WTC11 (cell line): ENCODE measurements at regions not wholly inside any gene's neighbourhood (a gene's known extent, or its start where the extent isn't known, plus 50 kb on each side); places are given as distances from the start of the nearest gene placed in this dataset.
"Not testable (repeated sequence)": the region's sequence is repeated elsewhere in the genome, so short reads cannot be mapped to it uniquely, and the experiment has no call there.

Source experiments
- ATAC-seq: fragments of 200-7000 bp; cut with Tn5 transposase; 2 replicates; pipeline ENCODE4 v1.10.0; 2021; ENCODE audit warnings: mild to moderate bottlenecking, moderate library complexity
- CTCF ChIA-PET: fragments of 300-600 bp; sonication (Branson Sonifier 250); formaldehyde crosslinking; loops from one replicate; lab custom pipeline; 2021; ENCODE audit warnings: antibody characterized with exemption; lab: Charles Lee
- POLR2A ChIA-PET: fragments of 350-600 bp; sonication (Branson Sonifier 250); formaldehyde crosslinking; loops from one replicate; lab custom pipeline; 2021; ENCODE audit warnings: antibody characterized with exemption; lab: Charles Lee
- DNase-seq: peaks from one replicate; pipeline ENCODE4 v3.0.0; 2021; ENCODE audit warnings: low spot score
- H3K27ac Mint-ChIP-seq: 2 replicates; pipeline ENCODE4 v1.8.0; 2021; ENCODE audit warnings: mixed read lengths
- H3K27me3 Mint-ChIP-seq: 2 replicates; pipeline ENCODE4 v1.8.0; 2021; ENCODE audit warnings: low read depth, mild to moderate bottlenecking, moderate library complexity, mixed read lengths
- H3K36me3 Mint-ChIP-seq: 2 replicates; pipeline ENCODE4 v1.8.0; 2021; ENCODE audit warnings: mixed read lengths
- H3K4me1 Mint-ChIP-seq: 2 replicates; pipeline ENCODE4 v1.8.0; 2022; ENCODE audit warnings: mixed read lengths
- H3K4me3 Mint-ChIP-seq: 2 replicates; pipeline ENCODE4 v1.8.0; 2021; ENCODE audit warnings: mild to moderate bottlenecking, moderate library complexity, mixed read lengths
- H3K9me3 Mint-ChIP-seq: 2 replicates; pipeline ENCODE4 v1.8.0; 2021; ENCODE audit warnings: mixed read lengths
- CREB1 ChIP-seq: sonication (generic); formaldehyde crosslinking; IDR thresholded peaks from 2 replicates; pipeline ENCODE4 v1.8.0; 2023; ENCODE audit warnings: mild to moderate bottlenecking, missing genetic modification reagents
- CREM ChIP-seq: sonication (generic); formaldehyde crosslinking; IDR thresholded peaks from 2 replicates; pipeline ENCODE4 v1.8.1; 2022; ENCODE audit warnings: mild to moderate bottlenecking, missing genetic modification reagents, moderate library complexity
- FOXK1 ChIP-seq: sonication (generic); formaldehyde crosslinking; IDR thresholded peaks from 2 replicates; pipeline ENCODE4 v1.8.0; 2022; ENCODE audit warnings: mild to moderate bottlenecking, moderate library complexity, missing genetic modification reagents
- FOXP1 ChIP-seq: sonication (generic); formaldehyde crosslinking; IDR thresholded peaks from 2 replicates; pipeline ENCODE4 v1.8.0; 2022; ENCODE audit warnings: missing genetic modification reagents, mild to moderate bottlenecking, moderate library complexity, borderline replicate concordance
- MYBL2 ChIP-seq: sonication (generic); formaldehyde crosslinking; IDR thresholded peaks from 2 replicates; pipeline ENCODE4 v1.8.1; 2023; ENCODE audit warnings: mild to moderate bottlenecking, moderate library complexity, missing genetic modification reagents
- NFATC4 ChIP-seq: fragments of 250-450 bp; sonication (Bioruptor Pico); IDR thresholded peaks from 2 replicates; pipeline ENCODE4 v1.9.0; 2021; ENCODE audit warnings: mild to moderate bottlenecking
- NR1H2 ChIP-seq: sonication (generic); formaldehyde crosslinking; IDR thresholded peaks from 2 replicates; pipeline ENCODE4 v1.9.0; 2021; ENCODE audit warnings: mild to moderate bottlenecking, moderate library complexity, missing genetic modification reagents
- RELA ChIP-seq: sonication (generic); formaldehyde crosslinking; IDR thresholded peaks from 2 replicates; pipeline ENCODE4 v1.8.1; 2022; ENCODE audit warnings: missing genetic modification reagents, mild to moderate bottlenecking, borderline replicate concordance
- RORB ChIP-seq: fragments of 250-450 bp; sonication (Bioruptor Pico); IDR thresholded peaks from 2 replicates; pipeline ENCODE4 v1.9.0; 2021; ENCODE audit warnings: mild to moderate bottlenecking
- ZNF121 ChIP-seq: sonication (generic); formaldehyde crosslinking; IDR thresholded peaks from 2 replicates; pipeline ENCODE4 v1.8.0; 2023; ENCODE audit warnings: missing genetic modification reagents
- ZNF232 ChIP-seq: sonication (generic); formaldehyde crosslinking; IDR thresholded peaks from 2 replicates; pipeline ENCODE4 v1.8.0; 2022; ENCODE audit warnings: mild to moderate bottlenecking, missing genetic modification reagents
- TF ChIP-seq, protein P1 (sequence below): sonication (generic); formaldehyde crosslinking; IDR thresholded peaks from 2 replicates; pipeline ENCODE4 v1.8.0; 2023; ENCODE audit warnings: mild to moderate bottlenecking, missing genetic modification reagents
- TF ChIP-seq, protein P2 (sequence below): sonication (generic); formaldehyde crosslinking; conservative IDR thresholded peaks from 2 replicates; pipeline ENCODE4 v1.8.1; 2022; ENCODE audit warnings: mild to moderate bottlenecking, missing genetic modification reagents
- TF ChIP-seq, protein P3 (sequence below): sonication (generic); formaldehyde crosslinking; IDR thresholded peaks from 2 replicates; pipeline ENCODE4 v1.8.1; 2023; ENCODE audit warnings: mild to moderate bottlenecking, missing genetic modification reagents, moderate library complexity
- TF ChIP-seq, protein P4 (sequence below): fragments of 250-450 bp; sonication (Bioruptor Pico); IDR thresholded peaks from 2 replicates; pipeline ENCODE4 v1.9.0; 2021; ENCODE audit warnings: mild to moderate bottlenecking, borderline replicate concordance
- TF ChIP-seq, protein P5 (sequence below): sonication (generic); formaldehyde crosslinking; IDR thresholded peaks from 2 replicates; pipeline ENCODE4 v1.8.0; 2022; ENCODE audit warnings: mild to moderate bottlenecking, missing genetic modification reagents
- TF ChIP-seq, protein P6 (sequence below): fragments of 200-600 bp; IDR thresholded peaks from 2 replicates; pipeline ENCODE4 v1.8.0; 2022; ENCODE audit warnings: antibody characterized with exemption

DNA sequence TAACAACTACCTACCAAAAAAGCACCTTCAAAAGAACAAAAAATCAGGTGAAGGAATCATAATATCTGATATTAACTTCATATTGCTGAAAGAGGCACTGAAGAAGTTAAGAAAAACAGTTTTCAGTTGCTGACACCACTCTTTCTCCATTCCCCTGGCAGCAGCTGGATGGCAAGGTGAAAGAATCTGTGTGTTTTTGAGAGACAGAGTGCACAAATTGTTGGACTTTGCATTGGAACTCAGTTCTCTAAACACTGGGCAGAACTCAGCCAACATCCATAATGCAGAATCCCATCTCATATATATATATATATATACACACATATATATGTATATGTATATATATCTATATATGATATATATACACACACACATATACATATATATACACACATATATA is 408.3 kb upstream of the MAGEC2 start:
- H3K4me3 Mint-ChIP-seq = no peak overlapping the region
- DNase-seq = no peak

DNA sequence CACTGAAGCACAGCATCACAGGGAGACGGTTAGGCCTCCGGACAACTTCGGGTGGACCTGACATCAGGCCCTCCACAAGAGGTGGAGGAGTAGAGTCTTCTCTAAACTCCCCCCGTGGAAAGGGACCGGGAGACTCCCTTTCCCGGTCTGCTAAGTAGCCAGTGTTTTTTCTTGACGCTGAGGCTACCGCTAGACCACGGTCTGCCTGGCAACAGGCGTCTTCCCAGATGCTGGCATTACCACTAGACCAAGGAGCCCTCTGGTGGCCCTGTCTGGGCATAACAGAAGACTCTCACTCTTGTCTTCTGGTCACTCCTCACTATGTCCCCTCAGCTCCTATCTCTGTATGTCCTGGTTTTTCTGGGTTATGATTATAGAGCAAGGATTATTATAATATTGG is 401.5 kb upstream of the MAGEC2 start:
- CTCF ChIA-PET = not testable (repeated sequence)

More for the DNA sequence above, 408.3 kb upstream of the MAGEC2 start:
- ChIA-PET CTCF (no interaction called here), POLR2A (no interaction called here)
- TF ChIP-seq, protein P1, sequence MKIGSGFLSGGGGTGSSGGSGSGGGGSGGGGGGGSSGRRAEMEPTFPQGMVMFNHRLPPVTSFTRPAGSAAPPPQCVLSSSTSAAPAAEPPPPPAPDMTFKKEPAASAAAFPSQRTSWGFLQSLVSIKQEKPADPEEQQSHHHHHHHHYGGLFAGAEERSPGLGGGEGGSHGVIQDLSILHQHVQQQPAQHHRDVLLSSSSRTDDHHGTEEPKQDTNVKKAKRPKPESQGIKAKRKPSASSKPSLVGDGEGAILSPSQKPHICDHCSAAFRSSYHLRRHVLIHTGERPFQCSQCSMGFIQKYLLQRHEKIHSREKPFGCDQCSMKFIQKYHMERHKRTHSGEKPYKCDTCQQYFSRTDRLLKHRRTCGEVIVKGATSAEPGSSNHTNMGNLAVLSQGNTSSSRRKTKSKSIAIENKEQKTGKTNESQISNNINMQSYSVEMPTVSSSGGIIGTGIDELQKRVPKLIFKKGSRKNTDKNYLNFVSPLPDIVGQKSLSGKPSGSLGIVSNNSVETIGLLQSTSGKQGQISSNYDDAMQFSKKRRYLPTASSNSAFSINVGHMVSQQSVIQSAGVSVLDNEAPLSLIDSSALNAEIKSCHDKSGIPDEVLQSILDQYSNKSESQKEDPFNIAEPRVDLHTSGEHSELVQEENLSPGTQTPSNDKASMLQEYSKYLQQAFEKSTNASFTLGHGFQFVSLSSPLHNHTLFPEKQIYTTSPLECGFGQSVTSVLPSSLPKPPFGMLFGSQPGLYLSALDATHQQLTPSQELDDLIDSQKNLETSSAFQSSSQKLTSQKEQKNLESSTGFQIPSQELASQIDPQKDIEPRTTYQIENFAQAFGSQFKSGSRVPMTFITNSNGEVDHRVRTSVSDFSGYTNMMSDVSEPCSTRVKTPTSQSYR (CRISPR knock-in tag) = no peak
- TF ChIP-seq, protein P2, sequence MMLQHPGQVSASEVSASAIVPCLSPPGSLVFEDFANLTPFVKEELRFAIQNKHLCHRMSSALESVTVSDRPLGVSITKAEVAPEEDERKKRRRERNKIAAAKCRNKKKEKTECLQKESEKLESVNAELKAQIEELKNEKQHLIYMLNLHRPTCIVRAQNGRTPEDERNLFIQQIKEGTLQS (CRISPR knock-in tag) = no peak
- TF ChIP-seq RELA (CRISPR knock-in tag) = no peak
- no peak for TF ChIP-seq CREB1 (CRISPR knock-in tag)
- no peak for TF ChIP-seq FOXP1 (CRISPR knock-in tag)
- TF ChIP-seq, protein P3, sequence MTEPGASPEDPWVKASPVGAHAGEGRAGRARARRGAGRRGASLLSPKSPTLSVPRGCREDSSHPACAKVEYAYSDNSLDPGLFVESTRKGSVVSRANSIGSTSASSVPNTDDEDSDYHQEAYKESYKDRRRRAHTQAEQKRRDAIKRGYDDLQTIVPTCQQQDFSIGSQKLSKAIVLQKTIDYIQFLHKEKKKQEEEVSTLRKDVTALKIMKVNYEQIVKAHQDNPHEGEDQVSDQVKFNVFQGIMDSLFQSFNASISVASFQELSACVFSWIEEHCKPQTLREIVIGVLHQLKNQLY (CRISPR knock-in tag) = no peak
- no peak for TF ChIP-seq MYBL2
- TF ChIP-seq, protein P4, sequence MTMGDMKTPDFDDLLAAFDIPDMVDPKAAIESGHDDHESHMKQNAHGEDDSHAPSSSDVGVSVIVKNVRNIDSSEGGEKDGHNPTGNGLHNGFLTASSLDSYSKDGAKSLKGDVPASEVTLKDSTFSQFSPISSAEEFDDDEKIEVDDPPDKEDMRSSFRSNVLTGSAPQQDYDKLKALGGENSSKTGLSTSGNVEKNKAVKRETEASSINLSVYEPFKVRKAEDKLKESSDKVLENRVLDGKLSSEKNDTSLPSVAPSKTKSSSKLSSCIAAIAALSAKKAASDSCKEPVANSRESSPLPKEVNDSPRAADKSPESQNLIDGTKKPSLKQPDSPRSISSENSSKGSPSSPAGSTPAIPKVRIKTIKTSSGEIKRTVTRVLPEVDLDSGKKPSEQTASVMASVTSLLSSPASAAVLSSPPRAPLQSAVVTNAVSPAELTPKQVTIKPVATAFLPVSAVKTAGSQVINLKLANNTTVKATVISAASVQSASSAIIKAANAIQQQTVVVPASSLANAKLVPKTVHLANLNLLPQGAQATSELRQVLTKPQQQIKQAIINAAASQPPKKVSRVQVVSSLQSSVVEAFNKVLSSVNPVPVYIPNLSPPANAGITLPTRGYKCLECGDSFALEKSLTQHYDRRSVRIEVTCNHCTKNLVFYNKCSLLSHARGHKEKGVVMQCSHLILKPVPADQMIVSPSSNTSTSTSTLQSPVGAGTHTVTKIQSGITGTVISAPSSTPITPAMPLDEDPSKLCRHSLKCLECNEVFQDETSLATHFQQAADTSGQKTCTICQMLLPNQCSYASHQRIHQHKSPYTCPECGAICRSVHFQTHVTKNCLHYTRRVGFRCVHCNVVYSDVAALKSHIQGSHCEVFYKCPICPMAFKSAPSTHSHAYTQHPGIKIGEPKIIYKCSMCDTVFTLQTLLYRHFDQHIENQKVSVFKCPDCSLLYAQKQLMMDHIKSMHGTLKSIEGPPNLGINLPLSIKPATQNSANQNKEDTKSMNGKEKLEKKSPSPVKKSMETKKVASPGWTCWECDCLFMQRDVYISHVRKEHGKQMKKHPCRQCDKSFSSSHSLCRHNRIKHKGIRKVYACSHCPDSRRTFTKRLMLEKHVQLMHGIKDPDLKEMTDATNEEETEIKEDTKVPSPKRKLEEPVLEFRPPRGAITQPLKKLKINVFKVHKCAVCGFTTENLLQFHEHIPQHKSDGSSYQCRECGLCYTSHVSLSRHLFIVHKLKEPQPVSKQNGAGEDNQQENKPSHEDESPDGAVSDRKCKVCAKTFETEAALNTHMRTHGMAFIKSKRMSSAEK (CRISPR knock-in tag) = no peak
- no peak for TF ChIP-seq ZNF121 (CRISPR knock-in tag)
- TF ChIP-seq NFATC4 (CRISPR knock-in tag) = no peak
- TF ChIP-seq, protein P5, sequence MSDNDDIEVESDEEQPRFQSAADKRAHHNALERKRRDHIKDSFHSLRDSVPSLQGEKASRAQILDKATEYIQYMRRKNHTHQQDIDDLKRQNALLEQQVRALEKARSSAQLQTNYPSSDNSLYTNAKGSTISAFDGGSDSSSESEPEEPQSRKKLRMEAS (CRISPR knock-in tag) = no peak
- TF ChIP-seq FOXK1 (CRISPR knock-in tag) = no peak
- TF ChIP-seq, protein P6, sequence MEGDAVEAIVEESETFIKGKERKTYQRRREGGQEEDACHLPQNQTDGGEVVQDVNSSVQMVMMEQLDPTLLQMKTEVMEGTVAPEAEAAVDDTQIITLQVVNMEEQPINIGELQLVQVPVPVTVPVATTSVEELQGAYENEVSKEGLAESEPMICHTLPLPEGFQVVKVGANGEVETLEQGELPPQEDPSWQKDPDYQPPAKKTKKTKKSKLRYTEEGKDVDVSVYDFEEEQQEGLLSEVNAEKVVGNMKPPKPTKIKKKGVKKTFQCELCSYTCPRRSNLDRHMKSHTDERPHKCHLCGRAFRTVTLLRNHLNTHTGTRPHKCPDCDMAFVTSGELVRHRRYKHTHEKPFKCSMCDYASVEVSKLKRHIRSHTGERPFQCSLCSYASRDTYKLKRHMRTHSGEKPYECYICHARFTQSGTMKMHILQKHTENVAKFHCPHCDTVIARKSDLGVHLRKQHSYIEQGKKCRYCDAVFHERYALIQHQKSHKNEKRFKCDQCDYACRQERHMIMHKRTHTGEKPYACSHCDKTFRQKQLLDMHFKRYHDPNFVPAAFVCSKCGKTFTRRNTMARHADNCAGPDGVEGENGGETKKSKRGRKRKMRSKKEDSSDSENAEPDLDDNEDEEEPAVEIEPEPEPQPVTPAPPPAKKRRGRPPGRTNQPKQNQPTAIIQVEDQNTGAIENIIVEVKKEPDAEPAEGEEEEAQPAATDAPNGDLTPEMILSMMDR = no peak
- TF ChIP-seq RORB (CRISPR knock-in tag) = no peak
- TF ChIP-seq CREM = no peak
- TF ChIP-seq NR1H2 (CRISPR knock-in tag) = no peak
- no peak for TF ChIP-seq ZNF232 (CRISPR knock-in tag)
- no peak for ATAC-seq
- H3K9me3 Mint-ChIP-seq = peaks cover 16% of the 10 kb centered on the region
- H3K27me3 Mint-ChIP-seq = peaks cover 4% of the 10 kb centered on the region; the same call in 1 of the 2 replicates
- H3K27ac Mint-ChIP-seq = no peak overlapping the region
- no peaks in the 10 kb centered on the region for H3K4me1 Mint-ChIP-seq
- H3K36me3 Mint-ChIP-seq = peaks cover 7% of the 10 kb centered on the region

More for the DNA sequence above, 401.5 kb upstream of the MAGEC2 start:
- H3K4me1 Mint-ChIP-seq, POLR2A ChIA-PET, ATAC-seq, H3K27me3 Mint-ChIP-seq, H3K36me3 Mint-ChIP-seq, H3K27ac Mint-ChIP-seq, H3K4me3 Mint-ChIP-seq: not testable (repeated sequence)
- H3K9me3 Mint-ChIP-seq = peaks cover 22% of the 10 kb centered on the region
- peak; percentile 19 for DNase-seq
